KBM-7 (cell line): ENCODE measurements at regions not wholly inside any gene's neighbourhood (a gene's known extent, or its start where the extent isn't known, plus 50 kb on each side); places are given as distances from the start of the nearest gene placed in this dataset.

ENCODE experiments used
- DNase-seq: peaks from one replicate; pipeline ENCODE4 v3.0.0-alpha.2; 2015
- in situ Hi-C: fragments of 300-500 bp; cut with MboI; formaldehyde crosslinking; loops from 2 replicates; pipeline ENCODE4 v1.14.3; 2020; ENCODE audit warnings: low sequenced_read_pairs, low pct_unique_long_range_greater_than_20kb, mixed read lengths

DNA sequence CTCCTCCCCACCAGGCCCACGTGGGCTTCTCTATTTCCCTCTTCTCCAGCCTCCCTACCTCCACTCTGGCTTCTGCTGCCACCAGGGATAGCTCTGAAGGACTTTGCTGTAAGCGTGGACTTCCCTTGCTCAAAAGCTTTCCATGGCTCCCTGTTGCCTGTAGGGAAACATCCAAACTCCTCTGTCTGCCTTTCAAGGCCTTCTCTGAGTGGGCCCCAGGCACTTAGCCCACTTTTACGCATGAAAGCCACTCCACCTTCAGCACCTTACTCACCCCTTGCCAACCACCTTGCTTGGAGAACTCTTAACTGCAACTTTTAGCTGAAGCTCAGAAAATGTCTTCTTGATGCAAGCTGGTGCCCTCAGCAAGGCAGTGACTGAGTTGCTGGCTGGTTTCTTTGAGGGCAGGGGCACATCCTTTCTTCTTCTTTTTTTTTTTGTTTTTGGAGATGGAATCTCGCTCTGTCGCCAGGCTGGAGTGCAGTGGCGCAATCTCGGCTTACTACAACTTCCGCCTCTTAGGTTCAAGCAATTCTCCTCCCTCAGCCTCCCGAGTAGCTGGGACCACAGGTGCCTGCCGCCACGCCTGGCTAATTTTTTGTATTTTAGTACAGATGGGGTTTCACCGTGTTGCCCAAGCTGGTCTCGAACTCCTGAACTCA, 52.0 kb upstream of the DLX4 start:
- peak; percentile 64 for DNase-seq
- in situ Hi-C loops, result no loop called here

DNA sequence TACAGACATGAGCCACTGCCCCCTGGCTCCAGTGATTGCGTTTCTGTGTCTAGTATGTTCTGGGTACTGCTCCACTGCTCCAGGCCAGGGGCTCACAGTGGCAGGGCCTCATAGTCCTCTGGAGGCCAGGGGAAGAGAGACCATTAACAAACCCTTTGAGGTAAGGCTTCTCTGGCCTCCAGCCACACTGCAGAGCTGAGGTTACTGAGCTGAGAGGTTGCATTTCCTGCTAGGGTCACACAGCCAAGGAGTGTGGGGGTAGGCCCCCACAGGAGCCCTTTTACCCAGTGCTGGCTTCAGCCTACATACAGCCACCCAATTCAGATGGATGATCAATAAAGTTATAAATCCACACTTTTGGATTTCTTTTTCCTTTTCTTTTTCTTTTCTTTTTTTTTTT, 50.4 kb upstream of the DLX4 start:
- no peak for DNase-seq
- in situ Hi-C loops, result no loop called here
